ENCODE measurements at regions not wholly inside any gene's neighbourhood (a gene's known extent, or its start where the extent isn't known, plus 50 kb on each side); places are given as distances from the start of the nearest gene placed in this dataset.

DNA sequence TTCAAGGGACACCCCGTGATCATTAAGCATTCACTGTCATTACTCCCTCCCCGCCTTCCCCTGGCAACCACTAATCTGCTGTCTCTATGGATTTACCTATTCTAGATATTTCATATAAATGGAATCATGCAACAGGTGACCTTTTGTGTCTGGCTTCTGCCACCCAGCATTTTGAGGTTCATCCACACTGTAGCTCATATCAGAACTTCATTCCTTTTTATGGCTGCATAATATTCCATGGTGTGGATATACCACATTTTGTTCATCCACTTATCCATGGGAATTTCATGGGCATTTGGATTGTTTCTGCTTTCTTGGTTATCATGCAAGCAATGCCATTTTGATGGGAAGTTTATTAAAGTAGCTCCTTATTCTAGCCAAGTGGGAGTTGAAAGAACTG lies 184.2 kb upstream of the VASH1 start:
- no peaks in the 10 kb centered on the region for H3K36me3 ChIP-seq (ENCODE audit: control insufficient read depth, insufficient read depth, low read length)
- no peaks in the 10 kb centered on the region for H3K9me3 ChIP-seq (ENCODE audit: control insufficient read depth, insufficient read depth, low read length)
- 95% methylated on average over 2 of the region's 2 CpGs for WGBS (ENCODE audit: insufficient coverage)
- DNase-seq (no peak), ATAC-seq (no peak)
- H3K4me3 Mint-ChIP-seq, result no peak overlapping the region
- H3K36me3 Mint-ChIP-seq, result no peaks in the 10 kb centered on the region
- intact Hi-C loops (cut with micrococcal nuclease), result no loop called here
- TF ChIP-seq, protein P1, sequence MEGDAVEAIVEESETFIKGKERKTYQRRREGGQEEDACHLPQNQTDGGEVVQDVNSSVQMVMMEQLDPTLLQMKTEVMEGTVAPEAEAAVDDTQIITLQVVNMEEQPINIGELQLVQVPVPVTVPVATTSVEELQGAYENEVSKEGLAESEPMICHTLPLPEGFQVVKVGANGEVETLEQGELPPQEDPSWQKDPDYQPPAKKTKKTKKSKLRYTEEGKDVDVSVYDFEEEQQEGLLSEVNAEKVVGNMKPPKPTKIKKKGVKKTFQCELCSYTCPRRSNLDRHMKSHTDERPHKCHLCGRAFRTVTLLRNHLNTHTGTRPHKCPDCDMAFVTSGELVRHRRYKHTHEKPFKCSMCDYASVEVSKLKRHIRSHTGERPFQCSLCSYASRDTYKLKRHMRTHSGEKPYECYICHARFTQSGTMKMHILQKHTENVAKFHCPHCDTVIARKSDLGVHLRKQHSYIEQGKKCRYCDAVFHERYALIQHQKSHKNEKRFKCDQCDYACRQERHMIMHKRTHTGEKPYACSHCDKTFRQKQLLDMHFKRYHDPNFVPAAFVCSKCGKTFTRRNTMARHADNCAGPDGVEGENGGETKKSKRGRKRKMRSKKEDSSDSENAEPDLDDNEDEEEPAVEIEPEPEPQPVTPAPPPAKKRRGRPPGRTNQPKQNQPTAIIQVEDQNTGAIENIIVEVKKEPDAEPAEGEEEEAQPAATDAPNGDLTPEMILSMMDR (IDR thresholded peaks at IDR 0.05), result no peak
- no peaks in the 10 kb centered on the region for H3K4me1 ChIP-seq (ENCODE audit: control insufficient read depth, insufficient read depth, low read length)
- H3K27ac ChIP-seq (ENCODE audit: low read length), result no peak overlapping the region
- H3K27ac Mint-ChIP-seq, result no peak overlapping the region
- H3K9me3 Mint-ChIP-seq, result no peaks in the 10 kb centered on the region
- H3K27me3 ChIP-seq (ENCODE audit: control insufficient read depth, insufficient read depth, low read length), result no peaks in the 10 kb centered on the region
- H3K4me3 ChIP-seq (ENCODE audit: low read length), result no peak overlapping the region
- H3K27me3 Mint-ChIP-seq (ENCODE audit: low read depth in 2 of 2), result peaks cover 0 to 8% of the 10 kb centered on the region in 2 donors
- H3K4me1 Mint-ChIP-seq, result no peaks in the 10 kb centered on the region

DNA sequence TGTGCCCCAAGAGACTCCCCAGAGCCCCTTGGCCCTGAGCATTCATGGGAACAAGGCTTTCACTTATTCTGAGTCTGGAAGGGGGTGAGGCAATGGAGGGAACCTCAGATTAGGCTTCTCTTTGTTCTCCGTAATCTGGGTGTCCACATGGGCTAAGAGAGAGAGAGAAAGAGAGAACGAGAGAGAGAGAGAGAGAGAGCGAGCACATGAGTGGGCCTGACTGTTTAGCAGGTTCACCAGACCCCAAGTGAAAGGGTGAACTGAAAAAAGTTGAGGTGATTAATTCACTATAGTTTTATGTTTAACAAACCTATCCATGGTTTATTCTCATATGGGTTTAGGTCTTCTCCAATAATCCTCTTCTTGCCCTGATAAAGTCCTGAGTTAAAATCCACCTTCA lies 183.4 kb upstream of the VASH1 start:
- no peaks in the 10 kb centered on the region for H3K36me3 Mint-ChIP-seq
- H3K27me3 ChIP-seq (ENCODE audit: control insufficient read depth, insufficient read depth, low read length), result no peaks in the 10 kb centered on the region
- no peak overlapping the region for H3K4me3 ChIP-seq (ENCODE audit: low read length)
- H3K4me1 Mint-ChIP-seq, result no peaks in the 10 kb centered on the region
- H3K4me3 Mint-ChIP-seq, result no peak overlapping the region
- H3K9me3 ChIP-seq (ENCODE audit: control insufficient read depth, insufficient read depth, low read length), result no peaks in the 10 kb centered on the region
- DNase-seq, result no peak
- no peaks in the 10 kb centered on the region for H3K9me3 Mint-ChIP-seq
- H3K27ac Mint-ChIP-seq, result no peak overlapping the region
- TF ChIP-seq, protein P1 (IDR thresholded peaks at IDR 0.05), result no peak
- no peak overlapping the region for H3K27ac ChIP-seq (ENCODE audit: low read length)
- intact Hi-C loops (cut with micrococcal nuclease), result no loop called here
- 82% methylated on average over 3 of the region's 3 CpGs for WGBS (ENCODE audit: insufficient coverage)
- no peaks in the 10 kb centered on the region for H3K4me1 ChIP-seq (ENCODE audit: control insufficient read depth, insufficient read depth, low read length)
- H3K27me3 Mint-ChIP-seq (ENCODE audit: low read depth in 2 of 2), result peaks cover 0 to 8% of the 10 kb centered on the region in 2 donors
- no peaks in the 10 kb centered on the region for H3K36me3 ChIP-seq (ENCODE audit: control insufficient read depth, insufficient read depth, low read length)
- no peak for ATAC-seq

DNA sequence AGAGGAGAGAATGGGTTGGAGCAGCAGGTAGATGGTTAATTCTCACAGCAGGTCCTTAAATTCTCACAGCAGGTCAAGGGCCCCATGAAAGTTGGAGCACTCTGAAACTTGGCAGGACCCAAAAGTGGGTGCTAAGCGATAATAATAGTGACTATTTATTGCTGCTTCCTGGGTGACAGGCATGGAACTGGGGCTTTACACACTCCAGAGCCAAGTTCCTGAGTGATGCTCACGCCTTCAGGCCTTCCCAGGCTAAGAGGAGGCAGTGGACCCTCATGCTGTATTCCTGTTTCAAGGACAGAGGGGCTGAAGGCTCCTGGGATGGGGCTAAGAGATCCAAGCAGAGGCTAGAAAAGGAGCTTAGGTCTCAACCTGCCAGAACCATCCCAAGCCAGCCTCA lies 180.9 kb upstream of the VASH1 start:
- H3K4me3 Mint-ChIP-seq, result no peak overlapping the region
- Histone ChIP-seq H3K4me1 (ENCODE audit: control insufficient read depth, insufficient read depth, low read length) (no peaks in the 10 kb centered on the region), H3K4me3 (ENCODE audit: low read length) (no peak overlapping the region), H3K27ac (ENCODE audit: low read length) (no peak overlapping the region), H3K9me3 (ENCODE audit: control insufficient read depth, insufficient read depth, low read length) (no peaks in the 10 kb centered on the region), H3K27me3 (ENCODE audit: control insufficient read depth, insufficient read depth, low read length) (no peaks in the 10 kb centered on the region), H3K36me3 (ENCODE audit: control insufficient read depth, insufficient read depth, low read length) (no peaks in the 10 kb centered on the region)
- ATAC-seq (no peak), DNase-seq (no peak)
- TF ChIP-seq, protein P1 (IDR thresholded peaks at IDR 0.05), result no peak
- no peaks in the 10 kb centered on the region for H3K36me3 Mint-ChIP-seq
- WGBS (ENCODE audit: insufficient coverage), result 75% methylated on average over 2 of the region's 2 CpGs
- H3K4me1 Mint-ChIP-seq, result no peaks in the 10 kb centered on the region
- H3K27ac Mint-ChIP-seq, result no peak overlapping the region
- no peaks in the 10 kb centered on the region for H3K9me3 Mint-ChIP-seq
- peaks cover 0 to 8% of the 10 kb centered on the region in 2 donors for H3K27me3 Mint-ChIP-seq (ENCODE audit: low read depth in 2 of 2)
- intact Hi-C loops (cut with micrococcal nuclease), result no loop called here

DNA sequence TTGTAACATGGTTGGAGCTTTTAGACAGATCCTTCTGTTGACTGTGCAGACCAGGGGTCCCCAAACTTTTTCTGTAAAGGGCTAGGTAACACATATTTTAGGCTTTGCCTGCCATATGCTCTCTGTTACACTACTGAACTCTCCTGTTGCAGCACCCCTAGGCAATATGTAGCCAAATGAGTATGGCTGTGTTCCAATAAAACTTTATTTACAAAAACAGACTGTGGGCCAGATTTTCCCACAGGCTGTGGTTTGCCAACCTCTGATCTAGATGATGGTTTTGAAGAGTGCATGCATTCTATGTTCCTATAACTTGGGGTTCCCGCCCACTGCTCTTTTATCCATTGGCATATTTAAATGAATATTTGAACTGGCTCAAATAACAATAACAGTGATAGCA lies 180.3 kb upstream of the VASH1 start:
- no peak overlapping the region for H3K4me3 ChIP-seq (ENCODE audit: low read length)
- no peaks in the 10 kb centered on the region for H3K27me3 ChIP-seq (ENCODE audit: control insufficient read depth, insufficient read depth, low read length)
- no CpG with 5 or more reads among the region's 1 CpG for WGBS (ENCODE audit: insufficient coverage)
- no peaks in the 10 kb centered on the region for H3K4me1 ChIP-seq (ENCODE audit: control insufficient read depth, insufficient read depth, low read length)
- Mint-ChIP-seq H3K9me3 (no peaks in the 10 kb centered on the region), H3K4me3 (no peak overlapping the region), H3K4me1 (no peaks in the 10 kb centered on the region), H3K27me3 (ENCODE audit: low read depth in 2 of 2) (peaks cover 0 to 8% of the 10 kb centered on the region in 2 donors), H3K27ac (no peak overlapping the region), H3K36me3 (no peaks in the 10 kb centered on the region)
- no peaks in the 10 kb centered on the region for H3K36me3 ChIP-seq (ENCODE audit: control insufficient read depth, insufficient read depth, low read length)
- ATAC-seq (no peak), DNase-seq (no peak)
- intact Hi-C loops (cut with micrococcal nuclease), result no loop called here
- TF ChIP-seq, protein P1 (IDR thresholded peaks at IDR 0.05), result no peak
- H3K27ac ChIP-seq (ENCODE audit: low read length), result no peak overlapping the region
- no peaks in the 10 kb centered on the region for H3K9me3 ChIP-seq (ENCODE audit: control insufficient read depth, insufficient read depth, low read length)
